HG02759 (cell line): ENCODE measurements at regions not wholly inside any gene's neighbourhood (a gene's known extent, or its start where the extent isn't known, plus 50 kb on each side); places are given as distances from the start of the nearest gene placed in this dataset.
A peak's percentile ranks its signal among the peaks of the same experiment; 100 is the strongest.

ENCODE experiments used
- ATAC-seq: cut with Tn5 transposase; IDR thresholded peaks from one replicate; pipeline ENCODE4 v1.9.1; 2021; ENCODE audit warnings: mild to moderate bottlenecking, moderate library complexity; ENCODE audit not compliant: unreplicated experiment

GRCh38 chr4:121526509-121526908 lies 145.7 kb upstream of the QRFPR start:
- no peak for ATAC-seq

- no peak for ATAC-seq
These were observed 138.5 kb upstream of the QRFPR start for GRCh38 chr4:121519236-121519838.

GRCh38 chr4:121517241-121517640 lies 136.4 kb upstream of the QRFPR start:
- no peak for ATAC-seq

GRCh38 chr4:121514443-121514842 lies 133.6 kb upstream of the QRFPR start:
- no peak for ATAC-seq

- peak; percentile 76 for ATAC-seq
These were observed 129.6 kb upstream of the QRFPR start for GRCh38 chr4:121510341-121510874.

- ATAC-seq: no peak
These were observed 104.5 kb upstream of the QRFPR start for GRCh38 chr4:121485190-121485804.

- peak; percentile 94 for ATAC-seq
These were observed 103.8 kb upstream of the QRFPR start for GRCh38 chr4:121484633-121485032.

GRCh38 chr4:121479808-121480207 lies 99.0 kb upstream of the QRFPR start:
- ATAC-seq: no peak

GRCh38 chr4:121477480-121477879 lies 96.7 kb upstream of the QRFPR start:
- ATAC-seq: no peak

- ATAC-seq: no peak
These were observed 96.3 kb upstream of the QRFPR start for GRCh38 chr4:121477079-121477478.

- ATAC-seq: peak; percentile 50
These were observed 92.3 kb upstream of the QRFPR start for GRCh38 chr4:121472937-121473721.

GRCh38 chr4:121464854-121465253 lies 84.0 kb upstream of the QRFPR start:
- ATAC-seq: no peak

GRCh38 chr4:121462660-121463261 lies 81.9 kb upstream of the QRFPR start:
- peak; percentile 87 for ATAC-seq

- ATAC-seq: no peak
These were observed 78.2 kb upstream of the QRFPR start for GRCh38 chr4:121459026-121459425.

GRCh38 chr4:121457278-121457875 lies 76.6 kb upstream of the QRFPR start:
- no peak for ATAC-seq

GRCh38 chr4:121455285-121455684 lies 74.5 kb upstream of the QRFPR start:
- ATAC-seq: no peak

GRCh38 chr4:121454251-121454979 lies 73.6 kb upstream of the QRFPR start:
- no peak for ATAC-seq

GRCh38 chr4:121451310-121451709 lies 70.5 kb upstream of the QRFPR start:
- ATAC-seq: no peak

GRCh38 chr4:121449416-121449815 lies 68.6 kb upstream of the QRFPR start:
- no peak for ATAC-seq

- ATAC-seq: no peak
These were observed 67.4 kb upstream of the QRFPR start for GRCh38 chr4:121448231-121448630.
